Stimulated activated memory B cell treated with anti-CD40 and anti-IgM and Interleukin-4, amounts not matched to agents 10 μg/mL and 1 μg/mL and 100 μg/mL, for 72 hours (primary cell): ENCODE measurements at regions not wholly inside any gene's neighbourhood (a gene's known extent, or its start where the extent isn't known, plus 50 kb on each side); places are given as distances from the start of the nearest gene placed in this dataset.

Source experiments
- ATAC-seq: fragments of 150-1000 bp; cut with Tn5 transposase; 2 replicates; pipeline ENCODE4 v1.10.0; 2021
- H3K27ac Mint-ChIP-seq: one replicate; pipeline ENCODE4 v1.8.0; 2022; ENCODE audit warnings: mild to moderate bottlenecking, mixed read lengths
- H3K27me3 Mint-ChIP-seq: one replicate; pipeline ENCODE4 v1.8.0; 2022; ENCODE audit warnings: mixed read lengths
- H3K36me3 Mint-ChIP-seq: one replicate; pipeline ENCODE4 v1.8.0; 2022; ENCODE audit warnings: mixed read lengths
- H3K4me1 Mint-ChIP-seq: one replicate; pipeline ENCODE4 v1.8.0; 2022; ENCODE audit warnings: mixed read lengths
- H3K4me3 Mint-ChIP-seq: one replicate; pipeline ENCODE4 v1.8.0; 2022; ENCODE audit warnings: mild to moderate bottlenecking, moderate library complexity, mixed read lengths
- H3K9me3 Mint-ChIP-seq: one replicate; pipeline ENCODE4 v1.8.0; 2022; ENCODE audit warnings: mixed read lengths

GRCh38 chr2:75356865-75357264, 157.5 kb upstream of the TACR1 start:
- Mint-ChIP-seq H3K4me1 (no peaks in the 10 kb centered on the region), H3K9me3 (peaks cover 2% of the 10 kb centered on the region), H3K27ac (no peak overlapping the region), H3K36me3 (peaks cover 10% of the 10 kb centered on the region), H3K4me3 (no peak overlapping the region), H3K27me3 (no peaks in the 10 kb centered on the region)
- ATAC-seq = no peak

- no peak for ATAC-seq
- H3K27me3 Mint-ChIP-seq = no peaks in the 10 kb centered on the region
Observed at GRCh38 chr2:75353131-75353530, 153.8 kb upstream of the TACR1 start.

DNA sequence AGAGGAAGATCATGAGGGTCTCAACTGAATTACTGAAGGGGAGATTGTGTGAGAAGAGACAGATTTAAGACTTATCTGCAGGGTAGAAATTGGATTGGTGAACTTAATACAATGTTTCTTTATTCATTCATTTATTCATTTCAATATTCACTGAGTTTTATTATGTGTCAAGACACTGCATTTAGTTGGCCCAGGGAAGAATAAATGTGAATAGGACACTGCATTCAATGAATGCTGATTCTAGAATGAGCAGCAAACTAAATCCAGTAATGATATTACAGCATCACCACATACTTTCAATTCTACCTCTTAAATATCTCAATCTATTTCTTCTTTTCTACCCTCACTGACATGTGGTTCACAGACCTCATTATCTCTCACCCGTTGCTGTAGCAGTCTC, 149.0 kb upstream of the TACR1 start:
- no peaks in the 10 kb centered on the region for H3K27me3 Mint-ChIP-seq
- H3K27ac Mint-ChIP-seq = no peak overlapping the region
- peaks cover 12% of the 10 kb centered on the region for H3K9me3 Mint-ChIP-seq
- no peaks in the 10 kb centered on the region for H3K4me1 Mint-ChIP-seq
- no peak for ATAC-seq
- H3K36me3 Mint-ChIP-seq = peaks cover 19% of the 10 kb centered on the region
- H3K4me3 Mint-ChIP-seq = no peak overlapping the region

More at GRCh38 chr2:75353131-75353530, 153.8 kb upstream of the TACR1 start:
- Mint-ChIP-seq H3K27ac (no peak overlapping the region), H3K9me3 (peaks cover 12% of the 10 kb centered on the region), H3K4me1 (no peaks in the 10 kb centered on the region), H3K36me3 (peaks cover 19% of the 10 kb centered on the region), H3K4me3 (no peak overlapping the region)

DNA sequence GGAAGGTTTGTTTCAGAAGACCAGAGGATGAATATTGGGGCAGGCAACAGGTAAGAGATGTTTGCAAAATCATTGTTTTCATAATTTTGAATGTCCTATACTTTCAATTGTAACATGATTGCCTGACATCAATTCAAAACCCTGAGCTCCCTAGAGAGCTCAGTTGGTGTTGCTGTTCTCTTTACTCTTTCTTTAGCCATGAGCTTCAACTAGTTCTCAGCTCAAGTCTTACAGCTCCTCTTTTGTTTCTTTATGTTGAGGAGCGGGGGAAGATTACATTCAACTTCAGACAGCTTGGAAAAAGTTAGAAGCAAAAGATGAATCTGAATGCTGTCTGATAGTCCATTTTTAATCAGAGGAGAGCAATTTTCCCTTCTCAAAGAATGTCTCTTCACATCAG, 144.8 kb upstream of the TACR1 start:
- Mint-ChIP-seq H3K27me3 (no peaks in the 10 kb centered on the region), H3K9me3 (no peaks in the 10 kb centered on the region), H3K4me1 (no peaks in the 10 kb centered on the region), H3K36me3 (no peaks in the 10 kb centered on the region), H3K27ac (no peak overlapping the region), H3K4me3 (no peak overlapping the region)
- ATAC-seq = no peak

DNA sequence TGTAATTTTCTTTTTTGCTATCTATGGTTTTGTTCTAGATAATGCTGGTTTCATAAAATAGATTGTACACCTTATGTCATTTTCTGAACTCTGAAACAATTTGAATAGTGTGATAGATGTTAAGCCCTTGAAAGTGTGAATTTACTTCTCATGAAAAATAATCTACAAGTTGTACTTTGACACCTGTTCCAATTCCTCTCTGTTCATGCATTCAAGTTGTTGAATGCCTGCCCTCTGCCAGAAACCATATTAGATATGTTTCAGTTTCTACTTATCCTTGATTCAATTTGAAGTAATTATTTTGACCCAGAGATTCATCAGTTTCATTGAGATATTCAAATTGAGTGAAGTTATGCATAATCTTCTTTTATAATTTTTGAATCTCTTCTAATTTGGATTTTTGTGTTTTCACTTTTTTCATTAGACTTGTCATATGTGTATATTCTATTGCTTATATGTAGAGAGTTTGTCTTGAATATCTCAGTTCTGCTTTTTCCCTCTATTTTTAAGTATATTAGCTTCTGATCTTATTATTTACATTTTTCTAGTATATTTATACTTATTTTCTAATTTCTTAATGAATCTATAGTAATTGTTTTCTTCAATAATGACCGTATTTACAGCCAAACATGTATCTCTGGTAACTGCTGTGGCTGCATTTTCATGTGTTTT, 143.3 kb upstream of the TACR1 start:
- Mint-ChIP-seq H3K36me3 (no peaks in the 10 kb centered on the region), H3K4me3 (no peak overlapping the region), H3K4me1 (no peaks in the 10 kb centered on the region), H3K27me3 (no peaks in the 10 kb centered on the region), H3K9me3 (no peaks in the 10 kb centered on the region), H3K27ac (no peak overlapping the region)
- ATAC-seq = no peak

GRCh38 chr2:75340560-75340959, 141.2 kb upstream of the TACR1 start:
- no peaks in the 10 kb centered on the region for H3K4me1 Mint-ChIP-seq
- no peak overlapping the region for H3K27ac Mint-ChIP-seq
- no peaks in the 10 kb centered on the region for H3K36me3 Mint-ChIP-seq
- no peaks in the 10 kb centered on the region for H3K27me3 Mint-ChIP-seq
- ATAC-seq = no peak
- no peaks in the 10 kb centered on the region for H3K9me3 Mint-ChIP-seq
- H3K4me3 Mint-ChIP-seq = no peak overlapping the region

GRCh38 chr2:75338461-75338860, 139.1 kb upstream of the TACR1 start:
- no peak for ATAC-seq
- H3K27ac Mint-ChIP-seq = no peak overlapping the region
- no peaks in the 10 kb centered on the region for H3K9me3 Mint-ChIP-seq
- peaks cover 6% of the 10 kb centered on the region for H3K4me1 Mint-ChIP-seq
- no peak overlapping the region for H3K4me3 Mint-ChIP-seq
- H3K36me3 Mint-ChIP-seq = no peaks in the 10 kb centered on the region
- no peaks in the 10 kb centered on the region for H3K27me3 Mint-ChIP-seq

DNA sequence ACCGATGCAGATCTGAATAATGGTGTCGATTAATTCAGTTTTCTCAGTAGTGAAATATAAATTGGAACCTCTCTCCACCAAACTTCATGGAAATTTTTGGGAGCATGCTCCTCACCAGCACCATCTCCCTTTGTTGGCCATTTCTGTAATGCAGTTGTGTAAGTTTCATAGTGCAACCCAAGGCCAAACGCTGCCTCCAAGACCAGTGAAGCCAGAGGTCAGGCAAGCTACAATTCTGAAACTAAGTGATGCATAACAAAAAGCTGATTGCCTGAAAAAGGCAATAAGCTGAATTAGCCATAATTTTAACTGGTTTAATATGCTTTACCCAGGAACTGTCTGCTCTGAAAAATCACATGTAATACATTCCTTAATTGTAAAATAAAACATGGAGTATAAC, 138.3 kb upstream of the TACR1 start:
- Mint-ChIP-seq H3K27ac (no peak overlapping the region), H3K36me3 (no peaks in the 10 kb centered on the region), H3K27me3 (no peaks in the 10 kb centered on the region), H3K9me3 (no peaks in the 10 kb centered on the region), H3K4me3 (no peak overlapping the region), H3K4me1 (peaks cover 6% of the 10 kb centered on the region)
- ATAC-seq = no peak

DNA sequence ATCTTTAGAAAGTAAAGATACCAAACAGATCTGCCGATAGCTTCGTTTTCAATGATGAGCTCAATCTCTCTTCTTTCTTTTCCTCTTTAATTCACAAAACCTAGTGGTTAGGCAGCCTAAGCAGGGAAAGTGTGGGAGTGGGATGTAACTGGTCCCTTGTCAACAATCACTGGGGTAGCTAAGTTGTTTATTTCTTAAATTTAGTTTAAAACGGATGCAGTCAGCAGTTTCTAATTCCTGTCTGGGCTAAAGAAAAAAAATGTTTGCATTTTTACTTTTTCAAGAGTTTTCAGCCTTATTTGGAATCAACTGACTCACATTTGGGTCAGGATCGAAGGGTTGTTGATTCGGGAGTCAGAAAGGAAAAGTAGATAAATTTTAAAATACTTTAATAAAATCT, 137.7 kb upstream of the TACR1 start:
- H3K9me3 Mint-ChIP-seq = no peaks in the 10 kb centered on the region
- no peak overlapping the region for H3K27ac Mint-ChIP-seq
- H3K4me3 Mint-ChIP-seq = no peak overlapping the region
- no peak for ATAC-seq
- peaks cover 6% of the 10 kb centered on the region for H3K4me1 Mint-ChIP-seq
- H3K36me3 Mint-ChIP-seq = no peaks in the 10 kb centered on the region
- no peaks in the 10 kb centered on the region for H3K27me3 Mint-ChIP-seq

- no peak overlapping the region for H3K27ac Mint-ChIP-seq
- no peaks in the 10 kb centered on the region for H3K9me3 Mint-ChIP-seq
- peaks cover 6% of the 10 kb centered on the region for H3K4me1 Mint-ChIP-seq
- H3K4me3 Mint-ChIP-seq = no peak overlapping the region
- H3K27me3 Mint-ChIP-seq = no peaks in the 10 kb centered on the region
- H3K36me3 Mint-ChIP-seq = no peaks in the 10 kb centered on the region
- no peak for ATAC-seq
Observed at GRCh38 chr2:75336451-75336850, 137.1 kb upstream of the TACR1 start.

GRCh38 chr2:75334076-75334475, 134.8 kb upstream of the TACR1 start:
- Mint-ChIP-seq H3K27me3 (no peaks in the 10 kb centered on the region), H3K4me3 (no peak overlapping the region), H3K4me1 (peaks cover 6% of the 10 kb centered on the region), H3K27ac (no peak overlapping the region), H3K9me3 (peaks cover 1% of the 10 kb centered on the region), H3K36me3 (peaks cover 5% of the 10 kb centered on the region)
- peak; percentile 34 for ATAC-seq

DNA sequence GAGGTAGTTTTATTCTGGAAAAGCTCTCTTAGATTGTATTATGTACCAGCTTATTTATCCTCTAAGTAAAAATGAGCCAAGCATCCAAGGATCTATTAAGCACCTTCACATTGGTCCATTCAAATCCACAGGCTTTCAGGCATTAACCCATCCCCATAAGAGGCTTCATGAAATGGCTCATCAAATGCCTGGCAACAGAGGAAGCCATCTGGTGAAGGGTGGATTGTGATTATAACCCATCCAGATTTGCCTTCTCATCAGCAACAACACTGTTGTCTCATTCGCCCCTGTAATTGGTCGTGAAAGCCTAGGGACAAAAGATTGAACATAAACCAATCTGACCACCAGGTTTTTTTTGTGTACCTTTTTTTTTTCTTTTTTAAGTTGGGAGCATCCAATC, 134.3 kb upstream of the TACR1 start:
- H3K27me3 Mint-ChIP-seq = no peaks in the 10 kb centered on the region
- no peak for ATAC-seq
- H3K9me3 Mint-ChIP-seq = peaks cover 3% of the 10 kb centered on the region
- peaks cover 8% of the 10 kb centered on the region for H3K36me3 Mint-ChIP-seq
- H3K4me1 Mint-ChIP-seq = peaks cover 6% of the 10 kb centered on the region
- H3K27ac Mint-ChIP-seq = no peak overlapping the region
- no peak overlapping the region for H3K4me3 Mint-ChIP-seq

DNA sequence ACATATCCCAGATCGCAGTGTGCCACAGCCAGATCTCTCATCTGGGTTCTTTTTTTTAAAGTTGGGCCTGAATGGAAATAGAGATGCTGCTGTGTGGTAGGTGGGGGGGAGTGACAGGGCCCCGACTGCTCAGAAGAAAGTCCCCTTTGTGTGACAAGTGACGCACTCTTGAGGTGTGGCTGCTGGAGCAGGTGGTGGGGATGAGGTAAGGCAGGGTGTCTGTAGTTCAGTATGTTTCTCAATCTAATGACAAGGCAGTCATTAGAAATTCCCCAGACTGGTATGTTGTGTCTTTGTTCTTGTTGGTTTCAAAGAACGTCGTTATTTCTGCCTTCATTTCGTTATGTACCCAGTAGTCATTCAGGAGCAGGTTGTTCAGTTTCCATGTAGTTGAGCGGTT, 128.8 kb upstream of the TACR1 start:
- Mint-ChIP-seq H3K4me3 (no peak overlapping the region), H3K27me3 (no peaks in the 10 kb centered on the region), H3K27ac (no peak overlapping the region), H3K9me3 (peaks cover 3% of the 10 kb centered on the region), H3K36me3 (peaks cover 13% of the 10 kb centered on the region), H3K4me1 (peaks cover 28% of the 10 kb centered on the region)
- no peak for ATAC-seq

- no peak for ATAC-seq
- no peaks in the 10 kb centered on the region for H3K27me3 Mint-ChIP-seq
- no peak overlapping the region for H3K4me3 Mint-ChIP-seq
- no peak overlapping the region for H3K27ac Mint-ChIP-seq
- H3K36me3 Mint-ChIP-seq = peaks cover 13% of the 10 kb centered on the region
- peaks cover 28% of the 10 kb centered on the region for H3K4me1 Mint-ChIP-seq
- peaks cover 3% of the 10 kb centered on the region for H3K9me3 Mint-ChIP-seq
Observed at GRCh38 chr2:75327334-75327733, 128.0 kb upstream of the TACR1 start.

GRCh38 chr2:75326645-75327044, 127.3 kb upstream of the TACR1 start:
- Mint-ChIP-seq H3K4me1 (peaks cover 28% of the 10 kb centered on the region), H3K27me3 (no peaks in the 10 kb centered on the region), H3K4me3 (no peak overlapping the region), H3K9me3 (peaks cover 3% of the 10 kb centered on the region), H3K27ac (no peak overlapping the region), H3K36me3 (peaks cover 13% of the 10 kb centered on the region)
- ATAC-seq = peak; percentile 74

- peaks cover 3% of the 10 kb centered on the region for H3K9me3 Mint-ChIP-seq
- no peak overlapping the region for H3K4me3 Mint-ChIP-seq
- no peak overlapping the region for H3K27ac Mint-ChIP-seq
- H3K27me3 Mint-ChIP-seq = no peaks in the 10 kb centered on the region
- no peak for ATAC-seq
- peaks cover 28% of the 10 kb centered on the region for H3K4me1 Mint-ChIP-seq
- H3K36me3 Mint-ChIP-seq = peaks cover 13% of the 10 kb centered on the region
Observed at GRCh38 chr2:75325594-75325993, 126.3 kb upstream of the TACR1 start.

DNA sequence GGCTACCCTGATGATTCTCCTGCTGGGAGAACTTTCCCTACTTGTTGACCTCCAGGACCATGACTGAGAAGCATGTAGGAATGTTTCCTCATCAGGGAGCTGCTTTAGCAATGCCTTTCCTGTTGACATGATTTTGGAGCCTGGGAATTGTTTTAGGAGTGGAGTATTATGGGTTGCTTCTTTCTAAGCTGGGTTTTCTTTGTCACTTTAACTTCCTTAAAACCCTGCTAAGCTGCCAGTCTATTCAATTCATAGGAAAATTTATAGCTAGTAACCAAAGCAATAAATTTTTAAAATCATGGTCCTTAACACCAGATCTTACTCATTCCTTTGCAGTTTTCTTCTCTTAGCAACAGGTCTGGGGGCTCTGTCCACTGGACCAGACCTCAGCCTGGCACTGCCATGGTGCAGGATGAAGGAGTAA, 125.6 kb upstream of the TACR1 start:
- H3K9me3 Mint-ChIP-seq = peaks cover 3% of the 10 kb centered on the region
- no peak overlapping the region for H3K4me3 Mint-ChIP-seq
- peaks cover 13% of the 10 kb centered on the region for H3K36me3 Mint-ChIP-seq
- peaks cover 28% of the 10 kb centered on the region for H3K4me1 Mint-ChIP-seq
- ATAC-seq = no peak
- no peak overlapping the region for H3K27ac Mint-ChIP-seq
- no peaks in the 10 kb centered on the region for H3K27me3 Mint-ChIP-seq
